ENCODE measurements at regions not wholly inside any gene's neighbourhood (a gene's known extent, or its start where the extent isn't known, plus 50 kb on each side); places are given as distances from the start of the nearest gene placed in this dataset.

DNA sequence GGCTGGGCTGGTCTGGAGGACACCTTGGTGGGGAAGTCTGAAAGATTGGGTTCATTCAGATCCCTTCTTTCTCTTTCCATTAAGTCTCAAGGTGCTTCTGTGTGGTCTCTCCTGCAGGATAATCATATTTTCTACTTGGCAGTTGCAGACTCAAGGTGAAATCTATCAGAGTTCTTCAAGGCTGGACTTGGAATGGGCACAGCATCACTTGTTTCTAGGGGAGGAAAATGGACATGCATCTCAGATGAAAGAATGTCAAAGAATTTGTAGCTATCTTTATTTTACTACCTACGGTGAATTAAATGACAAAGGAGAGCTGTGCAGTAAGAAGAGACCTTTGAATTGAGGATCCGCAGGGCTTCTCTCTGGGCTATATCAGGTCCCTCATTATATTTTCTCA lies 69.8 kb upstream of the PAPPA start:
- TF ChIP-seq FOXK2 (IDR thresholded peaks at IDR 0.05): no peak
- TF ChIP-seq, protein P1, sequence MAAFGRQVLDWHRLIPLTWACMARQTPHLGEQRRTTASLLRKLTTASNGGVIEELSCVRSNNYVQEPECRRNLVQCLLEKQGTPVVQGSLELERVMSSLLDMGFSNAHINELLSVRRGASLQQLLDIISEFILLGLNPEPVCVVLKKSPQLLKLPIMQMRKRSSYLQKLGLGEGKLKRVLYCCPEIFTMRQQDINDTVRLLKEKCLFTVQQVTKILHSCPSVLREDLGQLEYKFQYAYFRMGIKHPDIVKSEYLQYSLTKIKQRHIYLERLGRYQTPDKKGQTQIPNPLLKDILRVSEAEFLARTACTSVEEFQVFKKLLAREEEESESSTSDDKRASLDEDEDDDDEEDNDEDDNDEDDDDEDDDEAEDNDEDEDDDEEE (CRISPR knock-in tag; IDR thresholded peaks at IDR 0.05): no peak
- TF ChIP-seq, protein P2, sequence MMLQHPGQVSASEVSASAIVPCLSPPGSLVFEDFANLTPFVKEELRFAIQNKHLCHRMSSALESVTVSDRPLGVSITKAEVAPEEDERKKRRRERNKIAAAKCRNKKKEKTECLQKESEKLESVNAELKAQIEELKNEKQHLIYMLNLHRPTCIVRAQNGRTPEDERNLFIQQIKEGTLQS (CRISPR knock-in tag; IDR thresholded peaks at IDR 0.05): no peak
- TF ChIP-seq, protein P3, sequence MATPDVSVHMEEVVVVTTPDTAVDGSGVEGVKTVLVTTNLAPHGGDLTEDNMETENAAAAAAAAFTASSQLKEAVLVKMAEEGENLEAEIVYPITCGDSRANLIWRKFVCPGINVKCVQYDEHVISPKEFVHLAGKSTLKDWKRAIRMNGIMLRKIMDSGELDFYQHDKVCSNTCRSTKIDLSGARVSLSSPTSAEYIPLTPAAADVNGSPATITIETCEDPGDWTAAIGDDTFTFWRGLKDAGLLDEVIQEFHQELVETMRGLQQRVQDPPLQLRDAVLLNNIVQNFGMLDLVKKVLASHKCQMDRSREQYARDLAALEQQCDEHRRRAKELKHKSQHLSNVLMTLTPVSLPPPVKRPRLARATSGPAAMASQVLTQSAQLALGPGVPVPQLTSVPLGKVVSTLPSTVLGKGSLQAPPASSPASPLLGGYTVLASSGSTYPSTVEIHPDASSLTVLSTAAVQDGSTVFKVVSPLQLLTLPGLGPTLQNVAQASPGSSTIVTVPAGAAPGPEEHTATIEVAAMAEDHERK (CRISPR knock-in tag; IDR thresholded peaks at IDR 0.05; ENCODE audit: low read depth): no peak
- no peak for TF ChIP-seq U2AF1 (optimal IDR thresholded peaks at IDR 0.05; ENCODE audit: low read depth, low read length)
- no peak for TF ChIP-seq ZSCAN30 (CRISPR knock-in tag; IDR thresholded peaks at IDR 0.05)
- TF ChIP-seq, protein P4, sequence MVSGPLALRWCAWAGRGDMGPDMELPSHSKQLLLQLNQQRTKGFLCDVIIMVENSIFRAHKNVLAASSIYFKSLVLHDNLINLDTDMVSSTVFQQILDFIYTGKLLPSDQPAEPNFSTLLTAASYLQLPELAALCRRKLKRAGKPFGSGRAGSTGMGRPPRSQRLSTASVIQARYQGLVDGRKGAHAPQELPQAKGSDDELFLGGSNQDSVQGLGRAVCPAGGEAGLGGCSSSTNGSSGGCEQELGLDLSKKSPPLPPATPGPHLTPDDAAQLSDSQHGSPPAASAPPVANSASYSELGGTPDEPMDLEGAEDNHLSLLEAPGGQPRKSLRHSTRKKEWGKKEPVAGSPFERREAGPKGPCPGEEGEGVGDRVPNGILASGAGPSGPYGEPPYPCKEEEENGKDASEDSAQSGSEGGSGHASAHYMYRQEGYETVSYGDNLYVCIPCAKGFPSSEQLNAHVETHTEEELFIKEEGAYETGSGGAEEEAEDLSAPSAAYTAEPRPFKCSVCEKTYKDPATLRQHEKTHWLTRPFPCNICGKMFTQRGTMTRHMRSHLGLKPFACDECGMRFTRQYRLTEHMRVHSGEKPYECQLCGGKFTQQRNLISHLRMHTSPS (CRISPR knock-in tag; IDR thresholded peaks at IDR 0.05; ENCODE audit: low read depth): no peak
- TF ChIP-seq NFATC3 (CRISPR knock-in tag; IDR thresholded peaks at IDR 0.05): no peak
- TF ChIP-seq, protein P5, sequence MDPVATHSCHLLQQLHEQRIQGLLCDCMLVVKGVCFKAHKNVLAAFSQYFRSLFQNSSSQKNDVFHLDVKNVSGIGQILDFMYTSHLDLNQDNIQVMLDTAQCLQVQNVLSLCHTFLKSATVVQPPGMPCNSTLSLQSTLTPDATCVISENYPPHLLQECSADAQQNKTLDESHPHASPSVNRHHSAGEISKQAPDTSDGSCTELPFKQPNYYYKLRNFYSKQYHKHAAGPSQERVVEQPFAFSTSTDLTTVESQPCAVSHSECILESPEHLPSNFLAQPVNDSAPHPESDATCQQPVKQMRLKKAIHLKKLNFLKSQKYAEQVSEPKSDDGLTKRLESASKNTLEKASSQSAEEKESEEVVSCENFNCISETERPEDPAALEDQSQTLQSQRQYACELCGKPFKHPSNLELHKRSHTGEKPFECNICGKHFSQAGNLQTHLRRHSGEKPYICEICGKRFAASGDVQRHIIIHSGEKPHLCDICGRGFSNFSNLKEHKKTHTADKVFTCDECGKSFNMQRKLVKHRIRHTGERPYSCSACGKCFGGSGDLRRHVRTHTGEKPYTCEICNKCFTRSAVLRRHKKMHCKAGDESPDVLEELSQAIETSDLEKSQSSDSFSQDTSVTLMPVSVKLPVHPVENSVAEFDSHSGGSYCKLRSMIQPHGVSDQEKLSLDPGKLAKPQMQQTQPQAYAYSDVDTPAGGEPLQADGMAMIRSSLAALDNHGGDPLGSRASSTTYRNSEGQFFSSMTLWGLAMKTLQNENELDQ (CRISPR knock-in tag; IDR thresholded peaks at IDR 0.05; ENCODE audit: borderline replicate concordance): no peak
